T-cell (primary cell): ENCODE measurements at regions not wholly inside any gene's neighbourhood (a gene's known extent, or its start where the extent isn't known, plus 50 kb on each side); places are given as distances from the start of the nearest gene placed in this dataset.

Source experiments
- ATAC-seq, 4 experiments: fragments of 200-7000 bp in 3 of 4; fragments of 150-1000 bp in 1 of 4; cut with Tn5 transposase; replicated peaks in 1 of 4; 1 replicate in 3 of 4; 2 replicates in 1 of 4; pipeline ENCODE4 v1.10.0; 2021; ENCODE audit warnings: moderate library complexity in 3 of 4, mild to moderate bottlenecking in 2 of 4, moderate number of reproducible peaks in 1 of 4
- CTCF ChIA-PET, 2 donors: fragments of 300-600 bp; sonication (Branson Sonifier 250); formaldehyde crosslinking; loops; one replicate each; lab custom pipeline; 2022; ENCODE audit warnings: antibody characterized with exemption in 2 of 2; lab: Charles Lee
- POLR2A ChIA-PET, 2 donors: fragments of 300-600 bp; sonication (Branson Sonifier 250); formaldehyde crosslinking; loops; one replicate each; lab custom pipeline; 2022; ENCODE audit warnings: antibody characterized with exemption in 2 of 2; lab: Charles Lee
- DNase-seq, 35 experiments: peaks; one replicate each; pipeline versions ENCODE4 v3.0.0 to v3.0.0-alpha.2; 2013 to 2023
- H3K27ac ChIP-seq: one replicate; pipeline ENCODE4 v1.5.1; 2013; ENCODE audit warnings: low read length
- H3K27me3 ChIP-seq, 2 experiments: replicated peaks in 1 of 2; 1 replicate in 1 of 2; 2 replicates in 1 of 2; pipeline versions ENCODE4 v1.6.1 to v1.7.0; 2013; ENCODE audit warnings: low read length in 1 of 2, mixed read lengths in 1 of 2; ENCODE audit not compliant: control insufficient read depth in 2 of 2, insufficient read depth in 2 of 2; ENCODE audit errors: extremely low read depth in 1 of 2
- H3K36me3 ChIP-seq, 2 donors: 1 replicate in 1 of 2; 2 replicates in 1 of 2; pipeline versions ENCODE4 v1.6.1 to v1.7.0; 2013; ENCODE audit warnings: low read length in 1 of 2; ENCODE audit not compliant: control insufficient read depth in 2 of 2, insufficient read depth in 1 of 2; ENCODE audit errors: extremely low read depth in 1 of 2
- H3K4me1 ChIP-seq, 2 experiments: 1 replicate in 1 of 2; 2 replicates in 1 of 2; pipeline versions ENCODE4 v1.6.1 to v1.7.0; 2013; ENCODE audit warnings: low read length in 2 of 2, mixed read lengths in 1 of 2; ENCODE audit not compliant: insufficient read depth in 2 of 2, control insufficient read depth in 1 of 2; ENCODE audit errors: extremely low read depth in 1 of 2
- H3K4me3 ChIP-seq, 2 donors: 1 replicate in 1 of 2; 2 replicates in 1 of 2; pipeline versions ENCODE4 v1.5.1 to v1.7.0; 2013; ENCODE audit warnings: mild to moderate bottlenecking in 2 of 2, low read length in 1 of 2, moderate library complexity in 1 of 2; ENCODE audit not compliant: control insufficient read depth in 1 of 2; ENCODE audit errors: extremely low read depth in 1 of 2
- H3K9me3 ChIP-seq: 2 replicates; pipeline ENCODE4 v1.7.0; 2013
- H3K27ac Mint-ChIP-seq, 2 donors: one replicate each; pipeline ENCODE4 v1.8.0; 2020 to 2021; ENCODE audit warnings: mild to moderate bottlenecking in 2 of 2, mixed read lengths in 2 of 2
- H3K27me3 Mint-ChIP-seq, 2 donors: one replicate each; pipeline ENCODE4 v1.8.0; 2021 to 2022; ENCODE audit warnings: mixed read lengths in 2 of 2
- H3K36me3 Mint-ChIP-seq: one replicate; pipeline ENCODE4 v1.8.0; 2021; ENCODE audit warnings: mixed read lengths
- H3K4me1 Mint-ChIP-seq, 3 donors: one replicate each; pipeline ENCODE4 v1.8.0; 2020 to 2022; ENCODE audit warnings: mixed read lengths in 3 of 3, mild to moderate bottlenecking in 1 of 3
- H3K4me3 Mint-ChIP-seq, 3 donors: one replicate each; pipeline ENCODE4 v1.8.0; 2020 to 2022; ENCODE audit warnings: mild to moderate bottlenecking in 3 of 3, mixed read lengths in 3 of 3, moderate library complexity in 3 of 3
- H3K9me3 Mint-ChIP-seq, 3 donors: one replicate each; pipeline ENCODE4 v1.8.0; 2020 to 2022; ENCODE audit warnings: mixed read lengths in 3 of 3
- WGBS: methylation state at CpG from one replicate; pipeline ENCODE4 v1.1.5; 2013; ENCODE audit warnings: missing lambda C conversion rate; ENCODE audit not compliant: insufficient coverage; 5-methylcytosine and 5-hydroxymethylcytosine counted together

DNA sequence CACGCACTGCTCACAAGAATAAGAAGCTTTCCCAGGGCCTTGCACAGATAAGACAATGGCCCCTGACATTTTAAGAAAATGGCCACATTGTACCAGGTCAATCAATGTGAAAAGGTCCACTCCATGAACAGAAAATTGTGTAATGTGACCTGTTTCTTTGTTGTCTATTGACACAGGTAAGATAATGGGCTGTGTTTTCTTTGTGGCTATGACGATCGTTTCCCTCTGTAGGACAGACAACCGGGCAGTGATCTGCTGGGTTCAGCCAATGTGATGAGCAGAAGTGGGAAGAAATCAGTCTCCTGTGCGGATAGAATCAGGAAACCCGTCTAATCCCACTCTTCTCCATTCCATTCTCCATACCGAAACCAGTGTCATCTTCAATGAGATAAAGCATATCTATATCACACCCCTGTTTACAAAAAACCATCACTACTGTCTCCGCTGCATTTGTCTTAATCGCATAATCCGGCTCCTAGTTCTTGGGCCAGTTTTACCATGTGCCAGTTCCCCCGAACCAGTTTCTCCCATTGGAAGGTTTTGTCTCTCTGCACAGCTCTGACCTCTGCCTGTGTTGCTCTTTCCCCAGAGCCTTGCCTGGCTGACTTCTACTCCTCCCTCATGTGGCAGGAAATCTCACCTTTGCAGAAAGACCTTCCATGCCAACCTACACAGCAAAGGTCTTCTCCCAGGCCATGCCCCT lies 66.9 kb upstream of the ATF7IP2 start:
- H3K4me3 ChIP-seq, result no peak overlapping the region
- H3K9me3 Mint-ChIP-seq, result no peaks in the 10 kb centered on the region
- H3K27me3 Mint-ChIP-seq, result no peaks in the 10 kb centered on the region
- peak overlapping the region; percentile 38 for H3K27ac ChIP-seq
- peaks cover 21 to 26% (median 26%) of the 10 kb centered on the region in 3 donors for H3K4me1 Mint-ChIP-seq
- ChIA-PET CTCF (interaction anchor here (0.6 to 1.1 kb wide), 4 partner anchors 10 to 192 kb away, joined by 3 to 5 read pairs (median 3); no protein-coding TSS in a partner anchor), POLR2A (no interaction called here)
- DNase-seq (no peak), ATAC-seq (peak in 1 of 4 experiments; percentile 48)
- peak overlapping the region; percentile 57 to 71 for H3K27ac Mint-ChIP-seq
- no peaks in the 10 kb centered on the region for H3K9me3 ChIP-seq
- no peaks in the 10 kb centered on the region for H3K27me3 ChIP-seq
- H3K36me3 ChIP-seq, result no peaks in the 10 kb centered on the region
- WGBS, result 86% methylated on average over 10 of the region's 11 CpGs
- H3K4me3 Mint-ChIP-seq, result no peak overlapping the region
- no peaks in the 10 kb centered on the region for H3K36me3 Mint-ChIP-seq
- H3K4me1 ChIP-seq, result peaks cover 0 to 10% of the 10 kb centered on the region in 2 experiments

GRCh38 chr16:10321407-10322387 lies 64.2 kb upstream of the ATF7IP2 start:
- Mint-ChIP-seq H3K4me3 (no peak overlapping the region), H3K36me3 (peaks cover 2% of the 10 kb centered on the region), H3K27me3 (no peaks in the 10 kb centered on the region), H3K4me1 (peaks cover 15 to 21% (median 21%) of the 10 kb centered on the region in 3 donors), H3K27ac (no peak overlapping the region), H3K9me3 (peaks cover 9 to 16% (median 10%) of the 10 kb centered on the region in 3 donors)
- ATAC-seq (no peak), DNase-seq (no peak)
- Histone ChIP-seq H3K36me3 (no peaks in the 10 kb centered on the region), H3K4me3 (no peak overlapping the region), H3K27ac (no peak overlapping the region), H3K4me1 (peaks cover 0 to 10% of the 10 kb centered on the region in 2 experiments), H3K27me3 (no peaks in the 10 kb centered on the region), H3K9me3 (no peaks in the 10 kb centered on the region)
- WGBS, result 82% methylated on average over 2 of the region's 6 CpGs
- ChIA-PET CTCF (interaction anchor here in 1 of 2 donors (0.6 kb wide), 2 partner anchors 8 to 146 kb away, joined by 3 to 4 read pairs; no protein-coding TSS in a partner anchor), POLR2A (no interaction called here)

GRCh38 chr16:10322723-10323527 lies 62.9 kb upstream of the ATF7IP2 start:
- H3K4me1 Mint-ChIP-seq, result peaks cover 19 to 25% (median 21%) of the 10 kb centered on the region in 3 donors
- no peaks in the 10 kb centered on the region for H3K36me3 ChIP-seq
- no peak for DNase-seq
- peaks cover 7% of the 10 kb centered on the region for H3K36me3 Mint-ChIP-seq
- ChIA-PET POLR2A (no interaction called here), CTCF (interaction anchor here (0.5 to 0.9 kb wide), 3 partner anchors 9 to 187 kb away, joined by 3 to 4 read pairs (median 4); no protein-coding TSS in a partner anchor)
- peaks cover 9 to 21% (median 14%) of the 10 kb centered on the region in 3 donors for H3K9me3 Mint-ChIP-seq
- no peak for ATAC-seq
- H3K4me3 ChIP-seq, result no peak overlapping the region
- H3K9me3 ChIP-seq, result no peaks in the 10 kb centered on the region
- H3K27me3 Mint-ChIP-seq, result no peaks in the 10 kb centered on the region
- no peak overlapping the region for H3K4me3 Mint-ChIP-seq
- H3K27ac Mint-ChIP-seq, result peak overlapping the region; percentile 5 to 40
- peaks cover 0 to 10% of the 10 kb centered on the region in 2 experiments for H3K4me1 ChIP-seq
- WGBS, result 77% methylated on average over 3 of the region's 8 CpGs
- H3K27ac ChIP-seq, result no peak overlapping the region
- no peaks in the 10 kb centered on the region for H3K27me3 ChIP-seq

GRCh38 chr16:10323528-10323869 lies 62.4 kb upstream of the ATF7IP2 start:
- Histone ChIP-seq H3K4me1 (peaks cover 0 to 13% of the 10 kb centered on the region in 2 experiments), H3K36me3 (no peaks in the 10 kb centered on the region), H3K27ac (no peak overlapping the region), H3K9me3 (no peaks in the 10 kb centered on the region), H3K27me3 (no peaks in the 10 kb centered on the region), H3K4me3 (no peak overlapping the region)
- no peaks in the 10 kb centered on the region for H3K27me3 Mint-ChIP-seq
- no peak overlapping the region for H3K4me3 Mint-ChIP-seq
- ChIA-PET POLR2A (interaction anchor here in 1 of 2 donors (0.6 kb wide), 1 partner anchor 113 kb away, joined by 11 read pairs; no protein-coding TSS in a partner anchor), CTCF (interaction anchor here in 1 of 2 donors (0.5 to 0.9 kb wide), 2 partner anchors 16 to 186 kb away, joined by 3 to 4 read pairs; no protein-coding TSS in a partner anchor)
- H3K4me1 Mint-ChIP-seq, result peaks cover 18 to 25% (median 19%) of the 10 kb centered on the region in 3 donors
- H3K9me3 Mint-ChIP-seq, result peaks cover 9 to 21% (median 15%) of the 10 kb centered on the region in 3 donors
- peaks cover 7% of the 10 kb centered on the region for H3K36me3 Mint-ChIP-seq
- H3K27ac Mint-ChIP-seq, result peak overlapping the region; percentile 5 to 40
- ATAC-seq (no peak), DNase-seq (no peak)
- 70% methylated on average over 1 of the region's 2 CpGs for WGBS

GRCh38 chr16:10324210-10324609 lies 61.7 kb upstream of the ATF7IP2 start:
- H3K4me3 ChIP-seq, result no peak overlapping the region
- ATAC-seq (no peak), DNase-seq (no peak)
- Mint-ChIP-seq H3K36me3 (peaks cover 7% of the 10 kb centered on the region), H3K4me1 (peaks cover 11 to 18% (median 14%) of the 10 kb centered on the region in 3 donors), H3K4me3 (no peak overlapping the region), H3K27ac (no peak overlapping the region), H3K9me3 (peaks cover 9 to 21% (median 15%) of the 10 kb centered on the region in 3 donors), H3K27me3 (no peaks in the 10 kb centered on the region)
- ChIA-PET CTCF (no interaction called here), POLR2A (interaction anchor here in 1 of 2 donors (0.6 kb wide), 1 partner anchor 113 kb away, joined by 11 read pairs; no protein-coding TSS in a partner anchor)
- H3K36me3 ChIP-seq, result no peaks in the 10 kb centered on the region
- no peak overlapping the region for H3K27ac ChIP-seq
- H3K4me1 ChIP-seq, result peaks cover 0 to 16% of the 10 kb centered on the region in 2 experiments
- 100% methylated on average over 1 of the region's 2 CpGs for WGBS
- no peaks in the 10 kb centered on the region for H3K27me3 ChIP-seq
- H3K9me3 ChIP-seq, result no peaks in the 10 kb centered on the region
